ENCODE measurements at regions not wholly inside any gene's neighbourhood (a gene's known extent, or its start where the extent isn't known, plus 50 kb on each side); places are given as distances from the start of the nearest gene placed in this dataset.

DNA sequence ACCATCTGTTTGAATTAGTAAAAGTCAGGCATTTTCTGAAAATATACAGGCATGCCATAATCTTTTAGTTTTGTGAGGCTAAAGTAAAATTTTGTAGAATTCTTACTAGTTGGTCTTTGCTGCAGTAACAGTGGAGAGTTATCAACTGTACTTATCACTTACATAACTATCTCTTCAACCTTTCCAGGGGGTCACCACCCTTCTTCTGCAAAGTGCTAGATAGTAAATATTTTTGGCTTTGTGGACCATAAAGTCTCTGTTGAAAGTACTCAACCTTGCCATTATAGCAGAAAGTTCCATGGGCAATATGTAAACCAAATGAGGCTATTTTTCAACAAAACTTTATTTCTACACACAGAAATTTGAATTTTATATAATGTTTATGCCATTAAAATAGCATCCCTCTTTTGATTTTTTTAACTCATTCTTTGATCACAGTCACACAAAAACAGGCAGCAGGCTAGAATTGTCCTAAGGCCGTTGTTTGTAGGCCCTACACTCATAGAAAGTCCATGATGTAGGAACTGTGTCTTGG is 59.5 kb upstream of the KLF6 start:
- DNase-seq (ENCODE audit: low read depth in 3 of 3, low spot score in 1 of 3), result no peak

DNA sequence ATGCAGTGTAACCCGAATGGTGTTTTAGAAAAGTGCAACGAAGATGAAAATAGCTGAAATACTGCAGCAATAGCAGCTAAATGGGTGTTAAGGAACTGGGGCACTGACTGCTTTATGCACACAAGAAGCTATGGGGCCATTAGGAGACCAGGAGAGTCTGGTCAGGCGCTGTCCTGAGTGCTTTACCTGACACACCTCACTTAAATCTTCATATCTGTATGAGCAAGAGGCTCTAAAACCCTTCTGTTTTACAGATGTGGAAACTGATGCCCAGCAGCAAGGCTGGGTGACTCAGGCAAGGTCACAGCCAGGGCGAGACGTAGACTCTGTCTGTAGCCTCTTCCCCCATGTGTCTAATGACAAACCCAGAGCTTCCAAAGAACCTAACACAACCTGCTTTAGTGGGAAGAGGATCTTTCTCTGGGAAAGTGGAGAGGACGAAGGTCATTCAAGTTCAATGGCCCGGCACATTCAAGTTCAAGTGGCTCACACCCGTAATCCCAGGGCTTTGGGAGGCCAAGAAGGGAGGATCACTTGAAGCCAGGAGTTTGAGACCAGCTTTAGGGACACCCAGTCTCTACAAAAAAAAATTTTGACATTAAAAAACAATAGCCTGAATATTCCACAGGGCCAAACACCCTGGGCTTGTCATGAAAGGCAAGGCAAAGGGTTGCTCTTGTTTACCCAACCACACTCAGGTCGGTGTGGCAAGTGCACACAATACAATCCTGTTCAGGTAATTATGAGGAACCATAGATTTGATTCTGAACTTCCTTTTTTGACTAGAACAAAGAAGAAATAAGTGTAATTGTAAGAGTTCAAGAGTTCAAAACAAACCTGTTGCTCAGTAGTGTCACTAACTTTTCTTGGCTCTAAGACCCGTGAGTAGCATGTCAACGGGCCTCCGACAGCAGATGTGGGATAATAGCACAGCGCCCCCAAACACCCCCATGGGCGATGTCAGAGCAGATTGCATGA is 53.7 kb upstream of the KLF6 start:
- no peak for DNase-seq (ENCODE audit: low read depth in 3 of 3, low spot score in 1 of 3)

- no peak for DNase-seq (ENCODE audit: low read depth in 3 of 3, low spot score in 1 of 3)
These were observed 52.8 kb upstream of the KLF6 start for GRCh38 chr10:3837647-3838459.

DNA sequence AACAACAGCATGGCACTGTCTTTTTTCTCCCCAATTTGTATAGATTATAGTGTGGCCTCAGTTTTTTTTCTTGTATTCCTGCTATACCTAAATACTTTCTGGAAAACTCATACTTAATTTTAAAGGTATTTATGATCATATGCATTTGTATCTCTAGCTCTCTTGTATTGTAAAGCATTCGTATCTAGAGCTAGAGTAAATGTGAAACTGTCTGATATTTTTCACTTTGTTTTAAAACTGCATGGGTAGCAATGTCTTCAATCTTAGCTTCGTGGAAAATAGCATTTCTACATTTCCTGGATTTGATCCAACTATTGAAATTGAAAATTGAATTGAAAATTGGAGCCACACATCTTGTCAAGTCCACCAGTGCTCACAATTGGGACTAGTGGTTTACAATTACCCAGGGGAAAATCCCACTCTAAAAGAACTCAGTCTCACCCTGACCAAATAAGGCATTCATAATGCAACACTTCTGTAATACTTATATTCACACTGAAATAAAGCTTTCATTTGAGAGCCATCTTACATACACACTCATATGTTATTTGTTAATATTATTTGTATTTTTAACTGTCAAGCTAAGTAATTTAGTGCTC is 51.3 kb upstream of the KLF6 start:
- no peak for DNase-seq (ENCODE audit: low read depth in 3 of 3, low spot score in 1 of 3)

- DNase-seq (ENCODE audit: low read depth in 3 of 3, low spot score in 1 of 3), result no peak
These were observed 50.8 kb upstream of the KLF6 start for GRCh38 chr10:3835770-3836169.

GRCh38 chr10:3834947-3835346 is 49.9 kb upstream of the KLF6 start:
- DNase-seq (ENCODE audit: low read depth in 3 of 3, low spot score in 1 of 3), result no peak

Measured in stimulated activated CD4-positive, alpha-beta T cell treated with anti-CD3 and anti-CD28 coated beads, TNF-alpha, amount 100 ng/mL, for 1 hour (primary cell).